GM19239 (cell line): ENCODE measurements at regions not wholly inside any gene's neighbourhood (a gene's known extent, or its start where the extent isn't known, plus 50 kb on each side); places are given as distances from the start of the nearest gene placed in this dataset.

Source experiments
- DNase-seq: peaks from one replicate; pipeline ENCODE4 v3.0.0; 2011; ENCODE audit warnings: low spot score; ENCODE audit not compliant: insufficient read length
- FAIRE-seq: peaks from 2 replicates; lab custom pipeline; 2011; peaks lifted over from hg19 to GRCh38; lab: Jason Lieb, UNC

DNA sequence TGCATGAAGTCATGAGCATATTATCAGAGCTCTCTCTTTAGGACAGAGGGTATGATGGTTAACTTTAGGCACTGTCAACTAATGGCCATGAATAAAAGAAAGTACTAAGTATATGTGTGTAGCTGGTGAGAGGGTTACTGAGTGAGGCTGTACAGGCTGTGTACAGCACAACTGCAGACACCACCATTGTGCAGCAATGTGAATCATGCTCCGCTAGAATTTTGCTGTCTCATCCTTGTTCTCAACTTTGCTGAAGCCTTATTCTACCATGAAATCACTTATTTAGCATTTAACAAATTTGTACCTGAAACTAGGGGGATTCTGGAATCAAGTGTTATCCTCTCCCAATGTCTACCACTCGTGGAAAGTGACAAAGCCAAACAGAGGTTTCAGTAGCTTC is 414.9 kb downstream of the PLCL1 start:
- no peak for FAIRE-seq

DNA sequence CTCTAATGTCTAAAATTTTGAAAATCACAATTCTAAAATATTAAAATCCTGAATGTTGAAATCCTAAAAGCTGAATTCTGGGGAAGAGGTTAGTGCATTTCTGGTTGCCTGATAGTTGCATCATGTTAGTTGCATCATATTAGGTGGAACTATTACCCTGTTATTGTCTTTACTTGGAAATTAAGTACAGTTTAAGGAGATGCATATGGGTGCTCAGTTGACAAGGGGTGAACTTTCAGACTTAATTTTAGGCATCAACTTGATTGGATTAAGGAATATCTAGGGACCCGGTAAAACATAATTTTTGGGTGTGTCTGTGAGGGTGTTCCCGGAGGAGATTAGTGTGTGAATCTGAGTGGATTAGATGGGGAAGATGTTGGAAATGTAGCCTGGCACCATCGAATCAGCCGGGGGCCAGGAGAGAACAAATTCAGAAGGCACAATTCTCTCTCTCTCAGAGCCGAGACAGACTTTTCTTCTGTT is 409.8 kb downstream of the PLCL1 start:
- FAIRE-seq (no peak), DNase-seq (no peak)

More for the DNA sequence above, 414.9 kb downstream of the PLCL1 start:
- DNase-seq: no peak

DNA sequence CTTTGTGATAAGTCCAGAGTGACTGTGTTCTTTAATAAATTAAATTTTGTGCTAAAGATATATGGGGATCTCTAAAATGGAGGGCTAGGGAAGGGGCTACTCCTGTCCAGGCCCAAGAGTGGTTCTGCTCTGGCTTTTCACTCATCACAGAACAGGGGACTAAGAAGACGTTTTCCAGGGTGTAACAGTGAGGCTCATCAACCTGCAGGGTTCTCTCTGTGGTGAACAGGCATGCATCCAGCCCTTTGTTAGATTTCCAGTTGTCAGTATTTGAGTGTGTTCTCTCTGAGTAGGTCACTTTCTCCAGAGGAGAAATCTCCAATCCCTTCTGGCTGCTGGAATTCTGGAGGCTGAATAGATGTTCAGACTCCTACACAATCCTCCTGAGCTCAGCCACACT is 408.9 kb downstream of the PLCL1 start:
- DNase-seq (no peak), FAIRE-seq (no peak)

DNA sequence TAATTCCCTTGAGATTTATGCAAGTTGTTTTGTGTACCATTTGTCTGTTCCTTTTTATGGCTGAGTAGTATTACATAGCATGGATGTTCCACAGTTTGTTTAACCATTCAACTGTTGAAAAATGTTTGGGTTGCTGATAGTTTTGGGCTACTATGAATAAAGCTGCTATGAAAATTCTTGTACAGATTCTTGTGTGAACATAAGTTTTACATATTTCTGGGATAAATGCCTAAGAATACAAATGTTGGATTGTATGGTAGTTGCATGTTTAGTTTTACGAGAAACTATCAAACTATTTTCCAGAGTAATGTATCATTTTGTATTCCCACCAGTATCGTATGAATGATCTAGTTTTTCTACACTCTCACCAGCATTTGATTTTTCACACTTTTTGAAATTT is 407.3 kb downstream of the PLCL1 start:
- DNase-seq: no peak
- no peak for FAIRE-seq

DNA sequence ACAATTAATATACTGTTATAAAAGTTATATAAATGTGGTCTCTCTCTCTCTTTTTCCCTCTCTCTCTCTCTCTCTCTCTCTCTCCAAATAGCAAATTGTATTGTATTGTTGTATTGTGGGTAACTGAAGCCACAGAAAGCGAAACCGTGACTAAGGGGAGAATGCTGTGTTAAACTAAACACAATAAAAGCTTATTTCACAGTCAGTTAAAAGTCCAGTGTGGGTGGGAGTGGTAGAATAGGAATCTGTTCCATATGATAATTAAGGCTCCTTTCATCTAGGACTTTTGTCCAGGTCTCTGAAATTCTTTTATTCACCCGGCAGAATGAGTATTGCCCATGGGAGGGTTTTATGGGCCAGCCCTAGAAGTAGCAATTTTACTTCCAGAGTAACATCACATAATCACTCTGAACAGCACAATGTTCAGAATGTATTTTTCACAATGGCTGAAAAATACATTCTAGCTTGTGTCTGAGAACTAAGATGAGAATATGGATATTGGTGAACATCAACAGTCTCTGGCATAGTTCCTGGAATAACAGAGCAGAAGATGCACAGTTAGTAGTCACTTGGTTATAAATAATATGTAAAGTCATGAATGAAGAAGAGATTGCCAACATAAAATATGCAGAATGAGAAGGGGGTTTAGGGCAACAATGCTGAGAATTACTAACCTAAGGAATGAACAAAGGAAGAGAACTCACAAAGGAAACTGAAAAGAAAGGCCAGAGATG is 399.1 kb downstream of the PLCL1 start:
- FAIRE-seq: no peak

More for the DNA sequence above, 399.1 kb downstream of the PLCL1 start:
- DNase-seq: no peak
